ENCODE measurements at regions not wholly inside any gene's neighbourhood (a gene's known extent, or its start where the extent isn't known, plus 50 kb on each side); places are given as distances from the start of the nearest gene placed in this dataset.

DNA sequence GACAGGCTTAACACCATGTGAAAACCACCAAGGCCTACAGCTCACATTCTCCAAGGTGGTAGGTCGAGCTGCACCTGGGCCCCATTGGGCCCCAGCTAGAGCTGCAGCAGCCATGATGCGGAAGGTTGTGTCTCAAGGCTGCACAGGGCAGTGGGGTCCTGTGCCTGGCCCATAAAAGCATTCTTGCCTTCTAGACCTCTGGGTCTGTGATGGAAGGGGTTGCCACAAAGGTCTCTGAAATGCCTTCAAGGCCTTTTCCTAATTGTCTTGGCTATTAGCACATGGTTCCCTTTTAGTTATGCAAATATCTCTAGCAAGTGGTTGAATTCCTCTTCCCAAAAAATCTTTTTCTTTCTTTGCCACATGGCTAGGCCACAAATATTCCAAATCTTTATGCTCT is 52.5 kb upstream of the C11orf58 start:
- ATAC-seq: no peak
- Mint-ChIP-seq H3K9me3 (peaks cover 4% of the 10 kb centered on the region), H3K27me3 (peaks cover 2% of the 10 kb centered on the region), H3K4me3 (no peak overlapping the region), H3K27ac (no peak overlapping the region), H3K36me3 (ENCODE audit: low read depth) (no peaks in the 10 kb centered on the region), H3K4me1 (no peaks in the 10 kb centered on the region)
- no peak for DNase-seq

DNA sequence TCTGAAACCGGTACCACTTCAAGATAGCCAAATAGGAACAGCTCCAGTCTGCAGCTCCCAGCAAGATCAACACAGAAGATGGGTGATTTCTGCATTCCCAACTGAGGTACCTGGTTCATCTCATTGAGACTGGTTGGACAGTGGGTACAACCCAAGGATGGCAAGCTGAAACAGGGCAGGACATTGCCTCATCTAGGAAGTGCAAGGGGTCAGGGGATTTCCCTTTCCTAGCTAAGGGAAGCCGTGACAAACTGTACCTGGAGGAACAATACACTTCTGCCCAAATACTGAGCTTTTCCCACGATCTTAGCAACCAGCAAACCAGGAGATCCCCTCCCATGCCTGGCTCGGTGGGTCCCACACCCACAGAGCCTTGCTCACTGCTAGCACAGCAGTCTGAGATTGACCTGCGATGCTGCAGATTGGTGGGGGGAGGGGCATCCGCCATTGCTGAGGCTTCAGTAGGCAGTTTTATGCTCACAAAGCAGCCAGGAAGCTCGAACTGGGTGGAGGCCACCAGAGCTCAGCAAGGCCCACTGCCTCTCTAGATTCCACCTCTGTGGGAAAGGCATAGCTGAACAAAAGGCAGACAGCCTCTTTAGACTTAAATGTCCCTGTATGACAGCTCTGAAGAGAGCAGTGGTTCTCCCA is 59.9 kb upstream of the C11orf58 start:
- DNase-seq: no peak
- no peaks in the 10 kb centered on the region for H3K36me3 Mint-ChIP-seq (ENCODE audit: low read depth)

DNA sequence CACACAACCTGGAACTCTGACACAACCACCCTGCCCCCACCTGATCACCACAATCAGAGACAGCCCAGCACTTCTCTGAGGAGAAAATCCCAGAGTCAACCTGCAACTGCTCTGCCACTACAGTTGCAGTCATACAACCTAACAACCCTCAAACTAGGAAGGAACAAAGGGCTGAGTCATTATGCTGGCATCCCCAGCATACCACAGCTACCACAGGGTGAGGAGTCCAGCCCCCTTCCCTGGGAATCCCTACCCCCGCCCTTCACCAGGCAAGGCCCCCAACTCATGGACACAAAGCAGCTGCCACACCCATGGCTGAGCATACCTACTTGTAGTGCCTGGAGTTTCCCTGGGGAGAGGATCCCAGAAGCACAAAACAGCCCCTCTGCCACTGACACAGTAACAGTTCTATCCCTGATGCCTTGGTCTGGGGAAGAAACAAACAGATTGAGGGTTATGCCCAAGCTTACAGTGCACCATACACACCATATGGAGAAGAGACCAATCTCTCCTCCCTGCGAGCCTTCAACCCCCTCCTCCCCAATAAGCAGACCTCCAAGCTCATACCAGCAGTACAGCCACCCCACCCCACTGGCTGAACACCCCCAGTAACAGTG is 68.5 kb upstream of the C11orf58 start:
- peaks cover 23% of the 10 kb centered on the region for H3K9me3 Mint-ChIP-seq
- H3K4me1 Mint-ChIP-seq: no peaks in the 10 kb centered on the region
- H3K36me3 Mint-ChIP-seq (ENCODE audit: low read depth): no peaks in the 10 kb centered on the region
- DNase-seq (no peak), ATAC-seq (peak; percentile 24)
- H3K27me3 Mint-ChIP-seq: peaks cover 7% of the 10 kb centered on the region
- no peak overlapping the region for H3K4me3 Mint-ChIP-seq
- no peak overlapping the region for H3K27ac Mint-ChIP-seq

More for the DNA sequence above, 59.9 kb upstream of the C11orf58 start:
- Mint-ChIP-seq H3K4me3 (no peak overlapping the region), H3K9me3 (peaks cover 18% of the 10 kb centered on the region), H3K27me3 (peaks cover 10% of the 10 kb centered on the region), H3K27ac (no peak overlapping the region), H3K4me1 (no peaks in the 10 kb centered on the region)
- no peak for ATAC-seq

DNA sequence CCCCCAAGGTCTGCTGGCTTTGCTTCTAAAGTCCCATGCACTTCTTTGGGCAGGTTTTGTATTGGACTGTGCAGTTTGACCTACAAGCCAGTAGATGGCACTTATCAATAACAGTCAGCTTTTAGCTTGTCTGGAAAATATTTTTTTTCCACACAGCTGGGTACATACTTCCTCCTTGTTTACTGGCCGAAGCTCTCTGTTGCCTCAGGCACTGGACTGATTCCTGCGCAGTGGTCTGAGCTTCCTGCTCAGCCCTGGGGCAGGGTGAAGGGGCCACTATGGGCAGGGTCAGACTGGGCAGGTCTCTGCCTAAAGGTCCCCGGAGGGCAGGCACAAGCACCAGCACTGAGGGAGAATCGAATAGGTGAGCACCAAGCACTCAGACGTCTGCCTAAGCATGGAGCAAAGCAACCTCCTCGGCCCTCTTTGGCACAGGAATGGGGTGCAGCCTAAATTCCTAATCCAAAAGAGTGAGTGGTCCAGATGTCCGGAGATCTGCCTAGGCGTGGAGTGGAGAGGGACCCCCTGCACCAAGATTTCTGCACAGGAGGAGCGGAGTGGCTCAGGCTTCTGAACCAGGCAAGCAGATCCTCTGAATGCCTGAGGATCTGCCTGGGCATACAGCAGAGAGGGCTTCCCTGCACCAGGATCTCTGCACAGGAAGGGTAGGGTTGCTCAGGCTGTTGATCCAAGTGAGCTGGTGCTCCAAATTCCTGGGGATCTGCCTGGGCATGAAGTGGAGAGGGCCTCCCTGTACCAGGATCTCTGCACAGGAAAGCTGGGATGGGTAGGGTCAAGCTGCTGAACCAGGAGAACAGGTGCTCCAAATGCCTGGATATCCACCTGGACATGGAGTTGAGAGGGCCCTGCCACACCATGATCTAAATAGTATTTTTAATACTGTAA is 105.9 kb upstream of the C11orf58 start:
- Mint-ChIP-seq H3K4me1 (no peaks in the 10 kb centered on the region), H3K27ac (no peak overlapping the region), H3K4me3 (no peak overlapping the region), H3K27me3 (peaks cover 8% of the 10 kb centered on the region), H3K9me3 (peaks cover 27% of the 10 kb centered on the region), H3K36me3 (ENCODE audit: low read depth) (no peaks in the 10 kb centered on the region)
- ATAC-seq: no peak
- DNase-seq: no peak

DNA sequence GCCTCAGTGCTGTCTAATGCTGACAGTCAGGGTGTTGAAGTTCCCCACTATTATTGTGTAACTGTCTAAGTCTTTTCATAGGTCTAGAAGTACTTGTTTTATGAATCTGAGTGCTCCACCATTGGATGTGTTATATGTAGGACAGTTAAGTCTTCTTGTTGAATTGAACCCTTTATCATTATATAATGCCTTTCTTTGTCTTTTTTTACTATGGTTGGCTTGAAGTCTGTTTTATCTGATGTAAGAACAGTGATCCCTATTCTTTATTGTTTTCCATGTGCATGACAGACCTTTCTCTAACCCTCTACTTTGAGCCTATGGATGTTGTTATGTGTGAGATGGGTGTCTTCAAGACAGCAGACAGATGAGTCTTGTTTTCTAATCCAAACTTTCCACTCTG is 107.8 kb upstream of the C11orf58 start:
- no peaks in the 10 kb centered on the region for H3K36me3 Mint-ChIP-seq (ENCODE audit: low read depth)
- H3K9me3 Mint-ChIP-seq: peaks cover 31% of the 10 kb centered on the region
- no peaks in the 10 kb centered on the region for H3K4me1 Mint-ChIP-seq
- H3K27ac Mint-ChIP-seq: no peak overlapping the region
- ATAC-seq (no peak), DNase-seq (no peak)
- no peak overlapping the region for H3K4me3 Mint-ChIP-seq
- H3K27me3 Mint-ChIP-seq: peaks cover 12% of the 10 kb centered on the region

DNA sequence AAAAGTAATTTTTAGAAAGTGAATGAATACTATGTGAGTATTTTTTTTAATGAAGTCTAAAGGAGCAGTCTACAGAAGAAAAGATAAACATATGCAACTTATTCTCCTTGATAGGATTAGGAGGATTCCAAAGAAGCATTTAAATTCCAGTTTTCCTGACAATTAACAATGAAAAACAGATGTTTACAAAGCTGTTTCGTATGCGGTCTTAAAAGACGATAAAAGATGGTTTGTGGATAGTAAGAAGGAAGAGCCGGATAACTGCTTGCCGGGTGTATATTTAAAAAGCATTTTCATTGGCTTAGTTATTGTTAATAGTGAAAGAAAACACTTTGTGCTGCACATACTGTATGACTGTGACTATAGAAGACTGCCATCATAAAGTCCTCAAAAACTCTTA is 120.0 kb upstream of the C11orf58 start:
- H3K27ac Mint-ChIP-seq: no peak overlapping the region
- H3K27me3 Mint-ChIP-seq: peaks cover 38% of the 10 kb centered on the region
- ATAC-seq (no peak), DNase-seq (no peak)
- no peak overlapping the region for H3K4me3 Mint-ChIP-seq
- no peaks in the 10 kb centered on the region for H3K36me3 Mint-ChIP-seq (ENCODE audit: low read depth)
- H3K4me1 Mint-ChIP-seq: peaks cover 4% of the 10 kb centered on the region
- H3K9me3 Mint-ChIP-seq: peaks cover 6% of the 10 kb centered on the region

DNA sequence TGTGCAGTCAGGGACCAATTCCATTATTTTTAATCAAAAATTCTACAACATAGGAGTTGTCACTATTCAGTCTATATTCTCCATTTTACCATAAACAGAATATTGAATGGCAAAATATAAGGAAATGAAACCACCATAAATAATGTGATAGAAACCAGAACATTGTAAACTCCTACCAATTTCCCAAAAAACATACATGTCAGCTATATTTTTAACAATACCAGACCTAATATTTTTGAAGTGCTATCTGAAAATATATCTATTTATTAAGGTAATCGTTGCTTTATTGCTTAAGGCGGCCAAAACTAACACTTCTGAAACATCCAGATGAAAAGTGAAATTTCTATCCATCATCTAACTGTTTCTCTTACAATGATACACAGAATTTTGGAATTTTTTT is 123.0 kb upstream of the C11orf58 start:
- DNase-seq: no peak
- Mint-ChIP-seq H3K36me3 (ENCODE audit: low read depth) (peaks cover 3% of the 10 kb centered on the region), H3K9me3 (peaks cover 4% of the 10 kb centered on the region), H3K27ac (no peak overlapping the region), H3K27me3 (peaks cover 48% of the 10 kb centered on the region), H3K4me3 (no peak overlapping the region), H3K4me1 (peaks cover 20% of the 10 kb centered on the region)
- ATAC-seq: no peak

DNA sequence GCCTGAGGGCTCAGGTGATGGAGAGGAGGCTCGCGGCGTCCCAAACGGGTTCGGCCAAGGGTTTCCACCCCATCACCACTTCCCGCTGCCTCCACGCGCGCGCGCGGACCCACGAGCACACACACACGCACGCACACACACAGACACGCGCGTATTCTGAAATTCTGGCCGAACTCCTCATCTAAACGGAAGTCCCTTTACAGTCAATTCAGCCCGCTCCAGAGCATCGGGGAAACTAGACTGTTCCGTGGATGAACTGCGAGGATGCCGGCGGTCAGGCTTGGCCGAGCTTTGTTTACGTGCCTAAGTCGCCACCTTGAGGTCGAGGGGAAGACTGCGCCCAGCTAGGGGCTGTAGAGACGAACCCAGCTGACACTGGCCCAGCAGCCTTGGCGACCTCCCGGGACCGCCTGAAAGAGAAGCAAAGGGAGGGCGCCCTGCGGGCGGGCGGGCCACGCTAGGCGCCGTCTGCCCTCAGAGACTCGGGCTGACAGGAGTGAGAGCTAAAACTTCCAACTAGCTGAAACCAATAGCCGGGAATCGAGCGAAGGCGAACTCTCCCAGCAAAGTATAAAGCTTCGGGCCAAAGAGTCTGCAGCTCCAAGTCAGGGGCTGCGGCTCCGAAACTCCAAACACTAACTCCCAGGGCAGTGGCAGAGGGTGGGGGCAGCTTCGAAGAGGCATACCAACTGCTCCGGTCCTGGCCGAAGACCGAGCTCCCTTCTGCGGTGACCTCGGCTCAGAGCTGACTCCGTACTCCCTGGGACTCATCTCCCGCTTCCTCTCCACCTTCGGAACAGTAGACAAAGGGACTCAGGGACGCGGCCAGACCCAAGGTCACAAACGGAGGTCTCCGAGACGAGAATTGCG is 124.7 kb upstream of the C11orf58 start:
- H3K27me3 Mint-ChIP-seq: peaks cover 45% of the 10 kb centered on the region
- H3K36me3 Mint-ChIP-seq (ENCODE audit: low read depth): peaks cover 3% of the 10 kb centered on the region
- peaks cover 20% of the 10 kb centered on the region for H3K4me1 Mint-ChIP-seq
- DNase-seq (peak; percentile 72), ATAC-seq (peak; percentile 98)
- H3K9me3 Mint-ChIP-seq: peaks cover 4% of the 10 kb centered on the region
- H3K4me3 Mint-ChIP-seq: peak overlapping the region; percentile 72
- H3K27ac Mint-ChIP-seq: no peak overlapping the region

DNA sequence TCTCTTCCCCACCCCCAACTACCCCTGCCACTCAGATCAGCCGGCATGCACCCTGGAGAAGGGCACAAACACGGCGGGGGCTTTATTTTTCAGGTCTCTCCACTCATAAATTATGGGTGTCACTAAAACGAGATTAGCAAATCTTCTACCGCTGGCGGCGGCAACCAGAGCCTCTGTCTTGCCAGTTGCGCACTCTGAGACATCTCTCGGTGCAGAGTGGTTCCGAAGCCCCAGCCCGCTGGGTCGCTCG is 125.3 kb upstream of the C11orf58 start:
- no peak overlapping the region for H3K27ac Mint-ChIP-seq
- peaks cover 20% of the 10 kb centered on the region for H3K4me1 Mint-ChIP-seq
- H3K27me3 Mint-ChIP-seq: peaks cover 41% of the 10 kb centered on the region
- H3K9me3 Mint-ChIP-seq: peaks cover 4% of the 10 kb centered on the region
- DNase-seq: no peak
- H3K36me3 Mint-ChIP-seq (ENCODE audit: low read depth): peaks cover 3% of the 10 kb centered on the region
- ATAC-seq: no peak
- H3K4me3 Mint-ChIP-seq: peak overlapping the region; percentile 72

DNA sequence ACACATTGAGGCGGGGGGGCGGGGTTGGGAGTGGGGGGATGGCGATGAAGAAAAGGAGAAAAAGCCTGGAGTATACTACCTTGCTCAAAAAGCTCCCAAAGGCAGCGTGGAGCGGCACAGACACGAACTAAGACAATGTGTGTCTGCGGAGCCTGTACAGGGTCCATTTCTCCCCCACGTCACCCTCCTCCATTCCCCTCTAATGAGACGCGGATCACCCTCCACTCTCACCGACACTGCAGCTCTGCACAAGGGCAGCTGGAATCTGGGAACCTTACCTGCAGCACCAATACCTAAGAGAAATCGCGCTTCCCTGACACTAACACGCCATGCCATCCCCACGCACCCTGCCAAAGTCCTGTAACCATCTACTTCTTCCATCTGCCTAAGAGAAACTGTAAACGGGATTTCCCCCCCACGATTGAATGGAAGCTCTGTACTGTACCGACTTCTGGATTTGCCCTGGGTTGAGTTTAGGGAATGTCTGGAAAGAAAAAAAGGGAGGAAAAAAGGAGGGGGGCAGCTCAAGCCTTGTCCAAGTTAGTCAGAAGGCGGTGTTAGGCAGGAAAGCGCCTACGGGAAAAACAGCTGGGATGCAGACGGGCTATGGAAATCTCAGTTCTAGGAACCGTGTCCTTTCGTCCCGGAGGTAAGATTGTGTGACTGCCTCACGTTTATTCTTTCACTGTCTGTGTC is 125.7 kb upstream of the C11orf58 start:
- Mint-ChIP-seq H3K27me3 (peaks cover 40% of the 10 kb centered on the region), H3K27ac (no peak overlapping the region), H3K4me3 (peak overlapping the region; percentile 72), H3K36me3 (ENCODE audit: low read depth) (peaks cover 3% of the 10 kb centered on the region), H3K4me1 (peaks cover 20% of the 10 kb centered on the region), H3K9me3 (peaks cover 4% of the 10 kb centered on the region)
- ATAC-seq (no peak), DNase-seq (no peak)

DNA sequence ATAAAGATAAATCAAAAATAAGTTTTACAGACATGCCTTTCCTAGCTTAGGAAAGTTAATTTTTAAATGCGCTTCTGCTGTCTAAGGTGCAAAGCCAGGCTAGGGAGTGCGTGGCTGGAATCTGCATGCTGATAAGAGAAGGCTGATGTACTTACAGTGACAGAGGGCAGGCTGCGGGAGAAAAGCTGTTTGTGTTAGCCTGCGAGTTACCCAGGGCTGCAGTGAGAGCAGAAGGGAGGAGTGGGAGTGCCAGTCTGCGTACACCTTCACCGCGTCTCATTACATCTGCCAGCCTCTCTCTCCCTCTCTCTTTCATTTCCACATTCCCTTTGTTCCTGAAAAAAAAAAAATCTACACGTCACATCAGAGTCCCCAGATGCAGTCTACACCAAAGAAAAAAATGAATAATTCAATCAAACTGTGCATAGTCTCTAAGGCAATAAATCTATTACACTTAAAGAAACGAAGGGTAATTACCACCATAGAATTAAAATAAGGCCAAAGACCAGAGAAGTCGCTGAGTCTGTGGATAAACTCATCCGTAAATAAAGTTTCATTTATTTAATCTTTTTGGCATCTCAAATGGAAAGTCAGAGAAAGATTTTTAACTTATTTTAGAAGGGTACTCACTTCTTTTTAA is 126.4 kb upstream of the C11orf58 start:
- H3K4me3 Mint-ChIP-seq: no peak overlapping the region
- peaks cover 3% of the 10 kb centered on the region for H3K36me3 Mint-ChIP-seq (ENCODE audit: low read depth)
- H3K4me1 Mint-ChIP-seq: peaks cover 20% of the 10 kb centered on the region
- peaks cover 4% of the 10 kb centered on the region for H3K9me3 Mint-ChIP-seq
- ATAC-seq (no peak), DNase-seq (no peak)
- no peak overlapping the region for H3K27ac Mint-ChIP-seq
- peaks cover 36% of the 10 kb centered on the region for H3K27me3 Mint-ChIP-seq

DNA sequence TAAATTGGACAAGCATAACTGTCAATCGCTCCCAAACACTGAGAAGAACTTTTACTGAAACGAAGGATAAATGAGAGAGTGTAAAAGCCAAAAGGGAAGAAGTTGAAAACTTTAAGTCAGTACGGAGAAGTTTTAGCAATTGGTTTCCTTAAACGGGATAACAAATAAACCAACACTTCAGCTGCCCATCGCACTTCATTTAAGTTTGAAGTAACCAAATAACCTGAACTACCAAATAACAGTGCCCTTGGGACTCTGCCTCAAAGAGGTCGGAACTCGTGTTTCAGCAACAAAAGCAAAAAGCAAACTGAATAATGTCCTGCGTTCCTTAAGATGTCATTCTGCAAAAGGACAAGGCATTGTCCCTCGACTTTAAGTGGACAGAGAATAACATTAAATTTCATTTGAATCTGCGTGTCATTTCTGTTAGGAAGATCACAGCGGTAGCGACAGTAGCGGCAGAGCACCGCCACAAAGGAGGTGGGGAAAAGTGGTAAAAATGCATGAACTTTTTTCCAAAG is 127.0 kb upstream of the C11orf58 start:
- Mint-ChIP-seq H3K4me1 (peaks cover 22% of the 10 kb centered on the region), H3K9me3 (peaks cover 4% of the 10 kb centered on the region), H3K4me3 (no peak overlapping the region), H3K27me3 (peaks cover 37% of the 10 kb centered on the region), H3K36me3 (ENCODE audit: low read depth) (peaks cover 3% of the 10 kb centered on the region), H3K27ac (no peak overlapping the region)
- ATAC-seq (no peak), DNase-seq (no peak)

DNA sequence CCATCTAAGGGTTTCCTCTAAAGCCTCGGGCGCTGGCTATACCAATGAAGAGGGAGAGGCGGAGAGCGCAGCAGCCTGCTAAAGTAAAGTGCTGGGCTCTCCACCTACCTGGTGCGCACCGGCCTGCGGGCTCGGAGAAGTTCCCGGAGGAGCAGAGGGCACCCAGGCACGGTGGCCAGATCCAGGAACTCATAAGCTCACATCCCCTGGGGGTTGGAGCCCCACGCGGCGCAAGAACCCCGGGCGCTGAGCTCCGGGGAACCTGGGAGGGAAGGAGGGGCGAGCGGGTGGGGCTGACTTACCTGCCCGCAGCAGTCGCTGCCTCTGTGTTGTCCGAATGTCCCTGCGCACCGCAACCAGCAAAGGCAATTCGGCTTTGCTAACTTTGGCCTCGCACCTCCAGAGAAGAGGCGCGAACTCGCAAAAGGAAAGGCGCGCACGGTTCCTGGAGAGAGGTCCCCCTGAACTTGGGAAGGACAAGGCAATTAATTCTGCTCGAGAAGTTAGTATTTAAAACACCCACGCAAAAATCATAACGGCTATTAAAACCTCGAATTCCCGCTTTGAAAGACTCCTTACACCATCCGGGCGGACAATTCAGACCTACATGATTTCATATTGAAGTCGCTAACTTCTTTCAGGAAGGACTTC is 127.6 kb upstream of the C11orf58 start:
- no peak for ATAC-seq
- Mint-ChIP-seq H3K36me3 (ENCODE audit: low read depth) (peaks cover 5% of the 10 kb centered on the region), H3K4me1 (peaks cover 28% of the 10 kb centered on the region), H3K27ac (no peak overlapping the region), H3K27me3 (peaks cover 40% of the 10 kb centered on the region), H3K9me3 (peaks cover 4% of the 10 kb centered on the region), H3K4me3 (no peak overlapping the region)
- DNase-seq: no peak

Data from activated naive CD8-positive, alpha-beta T cell treated with anti-CD3 and anti-CD28 coated beads, Interleukin-2, amount 50 U/mL, for 24 hours (primary cell).